22Rv1 (cell line): ENCODE measurements at regions not wholly inside any gene's neighbourhood (a gene's known extent, or its start where the extent isn't known, plus 50 kb on each side); places are given as distances from the start of the nearest gene placed in this dataset.

Source experiments
- H3K27ac ChIP-seq: fragments of 450-650 bp; 2 replicates; pipeline ENCODE4 v1.5.1; 2017
- CTCF ChIP-seq: fragments of 450-650 bp; IDR thresholded peaks from 2 replicates; pipeline ENCODE4 v1.5.1; 2017; ENCODE audit warnings: mild to moderate bottlenecking
- ZFX ChIP-seq: fragments of 450-650 bp; IDR thresholded peaks from 2 replicates; pipeline ENCODE4 v1.6.1; 2017; ENCODE audit warnings: antibody characterized with exemption, borderline replicate concordance

- TF ChIP-seq ZFX (no peak), CTCF (no peak)
- no peak overlapping the region for H3K27ac ChIP-seq
These were observed 149.6 kb upstream of the SH3BP4 start for GRCh38 chr2:234802071-234802844.

GRCh38 chr2:234797566-234798250, 154.1 kb upstream of the SH3BP4 start:
- H3K27ac ChIP-seq: no peak overlapping the region
- no peak for TF ChIP-seq CTCF
- no peak for TF ChIP-seq ZFX

DNA sequence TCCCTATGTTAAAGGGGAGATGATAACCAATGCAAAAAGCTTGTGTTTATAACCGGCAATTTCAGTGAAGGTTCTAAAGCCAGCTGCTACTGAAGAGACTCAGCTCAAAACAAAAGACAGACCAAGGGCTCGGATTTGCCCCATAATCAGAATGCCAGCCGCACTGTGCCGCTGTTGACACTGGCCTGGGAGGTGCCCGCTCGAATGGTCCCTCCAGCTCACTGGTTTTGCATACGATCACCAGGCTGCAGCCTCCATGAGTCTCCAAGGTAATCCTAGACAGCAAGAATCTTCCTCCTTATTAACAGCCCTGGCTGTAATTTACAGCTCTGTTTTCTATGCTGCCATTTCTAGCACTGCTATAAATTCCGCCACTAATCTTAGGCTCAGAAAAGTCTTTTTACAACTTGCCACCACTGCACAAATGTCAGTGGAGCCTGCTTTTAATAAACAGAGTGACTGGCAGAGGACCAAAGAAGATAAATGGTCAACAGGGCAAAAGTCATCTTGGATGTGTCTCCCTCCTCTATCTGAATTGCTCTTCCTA, 155.7 kb upstream of the SH3BP4 start:
- H3K27ac ChIP-seq: no peak overlapping the region
- TF ChIP-seq ZFX: no peak
- no peak for TF ChIP-seq CTCF

GRCh38 chr2:234795272-234795920, 156.4 kb upstream of the SH3BP4 start:
- TF ChIP-seq CTCF: no peak
- no peak for TF ChIP-seq ZFX
- no peak overlapping the region for H3K27ac ChIP-seq

- no peak overlapping the region for H3K27ac ChIP-seq
These were observed 157.0 kb upstream of the SH3BP4 start for GRCh38 chr2:234794866-234795265.

DNA sequence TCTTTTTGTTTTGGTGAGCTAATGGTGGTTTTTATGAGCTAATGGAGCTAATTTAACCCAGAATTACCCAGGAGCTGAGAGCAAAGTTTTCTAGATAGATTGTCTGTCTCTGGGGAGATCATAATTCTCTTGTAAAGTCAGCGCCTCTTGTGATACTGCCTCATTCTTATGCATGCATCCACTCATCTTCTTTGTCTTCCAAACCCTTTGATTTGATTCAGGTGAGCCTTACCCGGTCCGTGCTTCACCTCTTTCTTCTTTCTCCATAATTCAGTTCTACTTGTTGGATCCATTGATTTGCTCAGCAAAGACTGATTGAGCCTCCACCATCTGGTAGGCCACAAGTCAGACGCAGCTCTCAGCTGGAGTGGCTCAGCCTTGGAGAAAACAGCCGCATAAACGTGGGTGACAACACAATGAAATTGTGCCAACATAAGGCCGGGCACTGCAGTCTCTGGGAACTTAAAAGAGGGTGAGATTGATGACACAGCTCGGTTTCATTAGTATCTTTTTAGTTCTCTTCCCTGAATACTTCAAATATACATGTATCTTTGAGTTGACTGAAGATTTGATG, 158.5 kb upstream of the SH3BP4 start:
- no peak overlapping the region for H3K27ac ChIP-seq
- TF ChIP-seq CTCF (no peak), ZFX (no peak)

More at GRCh38 chr2:234794866-234795265, 157.0 kb upstream of the SH3BP4 start:
- TF ChIP-seq CTCF: no peak
- no peak for TF ChIP-seq ZFX
